Loucy (cell line): ENCODE measurements at regions not wholly inside any gene's neighbourhood (a gene's known extent, or its start where the extent isn't known, plus 50 kb on each side); places are given as distances from the start of the nearest gene placed in this dataset.

Source experiments
- EZH2phosphoT487 ChIP-seq: fragments of 200-600 bp; IDR thresholded peaks from 2 replicates; pipeline ENCODE4 v1.6.1; 2018; ENCODE audit warnings: antibody characterized with exemption, mild to moderate bottlenecking, moderate library complexity, borderline replicate concordance
- TF ChIP-seq, protein P1 (sequence below): fragments of 200-600 bp; sonication (generic); conservative IDR thresholded peaks from 2 replicates; pipeline ENCODE4 v1.5.1; 2014; ENCODE audit warnings: mild to moderate bottlenecking, antibody characterized with exemption, low read length

DNA sequence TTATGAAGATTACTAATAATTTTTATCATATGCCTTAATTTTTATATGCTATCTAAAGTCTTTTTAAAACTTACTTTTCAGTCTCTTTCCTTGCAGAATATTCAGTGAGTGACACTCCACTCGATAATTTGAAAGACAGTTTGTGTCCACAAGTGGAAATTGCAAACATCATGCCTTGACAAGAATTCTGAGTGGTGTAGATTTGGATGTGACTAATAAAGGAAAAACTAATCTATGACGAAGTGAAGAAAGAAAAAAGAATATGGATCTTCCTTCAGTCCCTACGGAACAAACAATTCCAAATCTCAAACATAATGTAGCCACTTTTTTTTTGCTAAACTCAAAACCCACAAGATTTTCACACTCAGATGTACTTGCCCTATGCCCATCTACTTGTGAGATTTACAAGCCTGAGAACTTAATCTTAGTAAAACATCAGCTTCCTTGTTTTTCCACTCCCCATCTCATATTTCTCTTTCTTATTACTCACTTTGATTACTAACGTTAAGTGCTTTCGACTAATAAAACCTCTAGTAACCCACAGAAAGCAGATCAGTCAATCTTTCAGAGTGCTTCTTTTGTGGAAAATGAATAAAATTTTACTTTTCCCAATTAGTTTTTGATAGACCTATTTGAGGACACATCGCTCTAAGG lies 1155.8 kb downstream of the GRIK2 start:
- TF ChIP-seq, protein P1, sequence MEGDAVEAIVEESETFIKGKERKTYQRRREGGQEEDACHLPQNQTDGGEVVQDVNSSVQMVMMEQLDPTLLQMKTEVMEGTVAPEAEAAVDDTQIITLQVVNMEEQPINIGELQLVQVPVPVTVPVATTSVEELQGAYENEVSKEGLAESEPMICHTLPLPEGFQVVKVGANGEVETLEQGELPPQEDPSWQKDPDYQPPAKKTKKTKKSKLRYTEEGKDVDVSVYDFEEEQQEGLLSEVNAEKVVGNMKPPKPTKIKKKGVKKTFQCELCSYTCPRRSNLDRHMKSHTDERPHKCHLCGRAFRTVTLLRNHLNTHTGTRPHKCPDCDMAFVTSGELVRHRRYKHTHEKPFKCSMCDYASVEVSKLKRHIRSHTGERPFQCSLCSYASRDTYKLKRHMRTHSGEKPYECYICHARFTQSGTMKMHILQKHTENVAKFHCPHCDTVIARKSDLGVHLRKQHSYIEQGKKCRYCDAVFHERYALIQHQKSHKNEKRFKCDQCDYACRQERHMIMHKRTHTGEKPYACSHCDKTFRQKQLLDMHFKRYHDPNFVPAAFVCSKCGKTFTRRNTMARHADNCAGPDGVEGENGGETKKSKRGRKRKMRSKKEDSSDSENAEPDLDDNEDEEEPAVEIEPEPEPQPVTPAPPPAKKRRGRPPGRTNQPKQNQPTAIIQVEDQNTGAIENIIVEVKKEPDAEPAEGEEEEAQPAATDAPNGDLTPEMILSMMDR = no peak
- no peak for TF ChIP-seq EZH2phosphoT487
